OCI-LY3 (cell line): ENCODE measurements at regions not wholly inside any gene's neighbourhood (a gene's known extent, or its start where the extent isn't known, plus 50 kb on each side); places are given as distances from the start of the nearest gene placed in this dataset.

Experiments used
- H2AFZ ChIP-seq: fragments of 200-600, 300-600 bp; shearing (Covaris generic); 2 replicates; pipeline ENCODE4 v1.6.0; 2014; ENCODE audit warnings: antibody characterized with exemption, low read depth, low read length
- H3K27ac ChIP-seq: fragments of 200-600, 300-600 bp; sonication (generic); 2 replicates; pipeline ENCODE4 v1.5.1; 2014; ENCODE audit warnings: mild to moderate bottlenecking, low read length, moderate library complexity, mixed read lengths
- H3K27me3 ChIP-seq: fragments of 200-600, 300-600 bp; sonication (generic); 2 replicates; pipeline ENCODE4 v1.6.1; 2014; ENCODE audit warnings: low read depth, low read length, mixed read lengths
- H3K36me3 ChIP-seq: fragments of 200-600, 300-600 bp; sonication (generic); replicated peaks from 2 replicates; pipeline ENCODE3; 2014; ENCODE audit warnings: low read depth, low read length, mixed read lengths
- H3K4me1 ChIP-seq: fragments of 300-600, 200-600 bp; sonication (generic); 2 replicates; pipeline ENCODE4 v1.6.1; 2014; ENCODE audit warnings: low read length, mixed read lengths
- H3K4me2 ChIP-seq: fragments of 200-600, 300-600 bp; sonication (generic); 2 replicates; pipeline ENCODE4 v1.6.1; 2014; ENCODE audit warnings: low read length, mixed read lengths
- H3K4me3 ChIP-seq: fragments of 300-600, 200-600 bp; sonication (generic); 2 replicates; pipeline ENCODE4 v1.5.1; 2014; ENCODE audit warnings: antibody characterized with exemption, mild to moderate bottlenecking, low read length, moderate library complexity
- H3K79me2 ChIP-seq: fragments of 300-600, 200-600 bp; shearing (Covaris generic); 2 replicates; pipeline ENCODE4 v1.6.1; 2014; ENCODE audit warnings: mild to moderate bottlenecking, low read length, mixed read lengths
- H3K9ac ChIP-seq: fragments of 300-600, 200-600 bp; shearing (Covaris generic); 2 replicates; pipeline ENCODE4 v1.6.0; 2014; ENCODE audit warnings: mild to moderate bottlenecking, low read length, moderate library complexity
- H3K9me3 ChIP-seq: fragments of 200-600, 300-600 bp; shearing (Covaris generic); 2 replicates; pipeline ENCODE4 v1.6.1; 2014; ENCODE audit warnings: low read length, mixed read lengths; ENCODE audit not compliant: insufficient read depth
- H4K20me1 ChIP-seq: fragments of 200-600, 300-600 bp; sonication (generic); 2 replicates; pipeline ENCODE4 v1.6.1; 2016; ENCODE audit warnings: low read length, mixed read lengths; ENCODE audit not compliant: insufficient read depth
- CTCF ChIP-seq: fragments of 200-600, 300-600 bp; sonication (generic); IDR thresholded peaks from 2 replicates; pipeline ENCODE4 v1.5.1; 2014; ENCODE audit warnings: antibody characterized with exemption, low read length, low read depth
- EZH2phosphoT487 ChIP-seq: fragments of 200-600 bp; shearing (Covaris generic); IDR thresholded peaks from 2 replicates; pipeline ENCODE4 v1.6.1; 2018; ENCODE audit warnings: antibody characterized with exemption, mixed run types, low read depth

GRCh38 chr17:71208111-71208704, 912.6 kb upstream of the SOX9 start:
- no peaks in the 10 kb centered on the region for H3K79me2 ChIP-seq
- no peaks in the 10 kb centered on the region for H3K27me3 ChIP-seq
- no peaks in the 10 kb centered on the region for H3K9me3 ChIP-seq
- H3K4me1 ChIP-seq: no peaks in the 10 kb centered on the region
- no peaks in the 10 kb centered on the region for H4K20me1 ChIP-seq
- no peaks in the 10 kb centered on the region for H3K36me3 ChIP-seq
- no peak overlapping the region for H2AFZ ChIP-seq
- H3K4me2 ChIP-seq: no peak overlapping the region
- no peak overlapping the region for H3K4me3 ChIP-seq
- TF ChIP-seq CTCF (no peak), EZH2phosphoT487 (no peak)
- no peak overlapping the region for H3K27ac ChIP-seq
- H3K9ac ChIP-seq: no peak overlapping the region

- no peaks in the 10 kb centered on the region for H4K20me1 ChIP-seq
- H3K27me3 ChIP-seq: no peaks in the 10 kb centered on the region
- H3K27ac ChIP-seq: no peak overlapping the region
- H3K36me3 ChIP-seq: no peaks in the 10 kb centered on the region
- no peaks in the 10 kb centered on the region for H3K4me1 ChIP-seq
- TF ChIP-seq EZH2phosphoT487 (no peak), CTCF (no peak)
- no peak overlapping the region for H3K4me2 ChIP-seq
- H3K9me3 ChIP-seq: no peaks in the 10 kb centered on the region
- H2AFZ ChIP-seq: no peak overlapping the region
- H3K4me3 ChIP-seq: no peak overlapping the region
- H3K9ac ChIP-seq: no peak overlapping the region
- H3K79me2 ChIP-seq: no peaks in the 10 kb centered on the region
Observed at GRCh38 chr17:71213936-71214335, 906.9 kb upstream of the SOX9 start.

GRCh38 chr17:71217769-71218168, 903.1 kb upstream of the SOX9 start:
- Histone ChIP-seq H2AFZ (no peak overlapping the region), H3K36me3 (no peaks in the 10 kb centered on the region), H3K4me1 (no peaks in the 10 kb centered on the region), H3K4me3 (no peak overlapping the region), H4K20me1 (no peaks in the 10 kb centered on the region), H3K79me2 (no peaks in the 10 kb centered on the region), H3K27ac (no peak overlapping the region), H3K27me3 (no peaks in the 10 kb centered on the region), H3K9ac (no peak overlapping the region), H3K9me3 (no peaks in the 10 kb centered on the region), H3K4me2 (no peak overlapping the region)
- TF ChIP-seq EZH2phosphoT487: no peak
- no peak for TF ChIP-seq CTCF

GRCh38 chr17:71224824-71225575, 895.8 kb upstream of the SOX9 start:
- H3K4me1 ChIP-seq: no peaks in the 10 kb centered on the region
- H4K20me1 ChIP-seq: no peaks in the 10 kb centered on the region
- H2AFZ ChIP-seq: no peak overlapping the region
- H3K27me3 ChIP-seq: no peaks in the 10 kb centered on the region
- no peaks in the 10 kb centered on the region for H3K79me2 ChIP-seq
- no peak overlapping the region for H3K9ac ChIP-seq
- H3K4me2 ChIP-seq: no peak overlapping the region
- H3K27ac ChIP-seq: no peak overlapping the region
- TF ChIP-seq EZH2phosphoT487 (no peak), CTCF (no peak)
- H3K9me3 ChIP-seq: no peaks in the 10 kb centered on the region
- no peak overlapping the region for H3K4me3 ChIP-seq
- H3K36me3 ChIP-seq: no peaks in the 10 kb centered on the region
